Naive thymus-derived CD4-positive, alpha-beta T cell (primary cell): ENCODE measurements at regions not wholly inside any gene's neighbourhood (a gene's known extent, or its start where the extent isn't known, plus 50 kb on each side); places are given as distances from the start of the nearest gene placed in this dataset.

Experiments
- ATAC-seq: fragments of 150-1000 bp; cut with Tn5 transposase; 2 replicates; pipeline ENCODE4 v1.10.0; 2021; ENCODE audit warnings: mild to moderate bottlenecking, moderate library complexity
- CTCF ChIA-PET: fragments of 350-600 bp; sonication (Branson Sonifier 250); formaldehyde crosslinking; loops from one replicate; lab custom pipeline; 2021; ENCODE audit warnings: antibody characterized with exemption; lab: Charles Lee
- POLR2A ChIA-PET: fragments of 350-600 bp; sonication (Branson Sonifier 250); formaldehyde crosslinking; loops from one replicate; lab custom pipeline; 2021; ENCODE audit warnings: antibody characterized with exemption, inconsistent platforms; lab: Charles Lee
- DNase-seq, 9 donors: peaks; one replicate each; pipeline versions ENCODE4 v3.0.0 to v3.0.0-alpha.2; 2020 to 2022; ENCODE audit warnings: mixed read lengths in 1 of 9
- H3K27ac ChIP-seq: one replicate; pipeline ENCODE4 v1.7.0; 2013; ENCODE audit warnings: mild to moderate bottlenecking, low read depth, low read length, moderate library complexity
- H3K27me3 ChIP-seq, 2 donors: one replicate each; pipeline ENCODE4 v1.7.0; 2013; ENCODE audit warnings: low read length in 2 of 2, mild to moderate bottlenecking in 2 of 2, moderate library complexity in 2 of 2; ENCODE audit not compliant: control insufficient read depth in 2 of 2, insufficient read depth in 2 of 2
- H3K36me3 ChIP-seq, 3 experiments: 1 replicate in 2 of 3; 2 replicates in 1 of 3; pipeline ENCODE4 v1.7.0; 2013; ENCODE audit warnings: low read length in 3 of 3, mild to moderate bottlenecking in 3 of 3, moderate library complexity in 1 of 3; ENCODE audit not compliant: insufficient read depth in 3 of 3, control insufficient read depth in 2 of 3
- H3K4me1 ChIP-seq, 2 donors: one replicate each; pipeline ENCODE4 v1.7.0; 2013; ENCODE audit warnings: low read length in 2 of 2, mild to moderate bottlenecking in 2 of 2, moderate library complexity in 1 of 2; ENCODE audit not compliant: control insufficient read depth in 2 of 2, insufficient read depth in 2 of 2
- H3K4me3 ChIP-seq: 2 replicates; pipeline ENCODE4 v1.7.0; 2013; ENCODE audit warnings: mild to moderate bottlenecking, low read length
- H3K9me3 ChIP-seq, 3 experiments: 1 replicate in 2 of 3; 2 replicates in 1 of 3; pipeline ENCODE4 v1.7.0; 2013; ENCODE audit warnings: low read length in 3 of 3; ENCODE audit not compliant: control insufficient read depth in 2 of 3
- H3K27ac Mint-ChIP-seq, 9 donors: one replicate each; pipeline ENCODE4 v1.8.0; 2020 to 2022; ENCODE audit warnings: mixed read lengths in 9 of 9, mild to moderate bottlenecking in 8 of 9, moderate library complexity in 5 of 9, inconsistent platforms in 2 of 9
- H3K27me3 Mint-ChIP-seq, 5 donors: one replicate each; pipeline ENCODE4 v1.8.0; 2021 to 2022; ENCODE audit warnings: mixed read lengths in 5 of 5, mild to moderate bottlenecking in 1 of 5
- H3K36me3 Mint-ChIP-seq, 5 donors: one replicate each; pipeline ENCODE4 v1.8.0; 2020 to 2022; ENCODE audit warnings: mixed read lengths in 5 of 5, mild to moderate bottlenecking in 3 of 5, inconsistent platforms in 1 of 5
- H3K4me1 Mint-ChIP-seq, 7 donors: one replicate each; pipeline ENCODE4 v1.8.0; 2020 to 2022; ENCODE audit warnings: mixed read lengths in 7 of 7, mild to moderate bottlenecking in 3 of 7, inconsistent platforms in 1 of 7
- H3K4me3 Mint-ChIP-seq, 10 donors: one replicate each; pipeline ENCODE4 v1.8.0; 2020 to 2022; ENCODE audit warnings: mild to moderate bottlenecking in 10 of 10, mixed read lengths in 10 of 10, moderate library complexity in 6 of 10, inconsistent platforms in 2 of 10
- H3K9me3 Mint-ChIP-seq, 11 donors: one replicate each; pipeline ENCODE4 v1.8.0; 2020 to 2022; ENCODE audit warnings: mixed read lengths in 11 of 11, mild to moderate bottlenecking in 4 of 11, inconsistent platforms in 1 of 11, moderate library complexity in 1 of 11
- intact Hi-C, 2 donors: fragments of 100-400 bp; cut with micrococcal nuclease; formaldehyde crosslinking; loops; one replicate each; pipeline ENCODE4 v1.15.1; 2023

DNA sequence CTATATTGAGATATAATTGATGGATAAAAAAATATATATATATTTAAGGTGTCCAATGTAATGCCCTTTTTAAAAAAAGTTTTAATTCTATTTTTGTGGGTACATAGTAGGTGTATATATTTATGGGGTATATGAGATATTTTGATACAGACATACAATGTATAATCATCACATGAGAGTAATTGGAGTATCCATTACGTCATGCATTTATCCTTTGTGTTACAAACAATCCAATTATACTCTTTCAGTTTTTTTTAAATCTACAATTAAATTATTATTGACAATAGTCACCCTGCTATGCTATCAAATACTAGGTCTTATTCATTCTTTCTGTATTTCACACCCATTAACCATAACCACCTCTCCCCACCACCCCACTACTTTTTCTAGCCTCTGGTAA, 66.3 kb upstream of the DIPK2B start:
- ChIA-PET CTCF (no interaction called here), POLR2A (no interaction called here)
- H3K27ac ChIP-seq: no peak overlapping the region
- H3K36me3 ChIP-seq: no peaks in the 10 kb centered on the region
- H3K9me3 ChIP-seq: no peaks in the 10 kb centered on the region
- Mint-ChIP-seq H3K9me3 (peaks cover 0 to 9% (median 0%) of the 10 kb centered on the region in 11 donors), H3K4me1 (peaks cover 0 to 4% (median 0%) of the 10 kb centered on the region in 7 donors), H3K27me3 (peaks cover 0 to 6% (median 4%) of the 10 kb centered on the region in 5 donors), H3K27ac (no peak overlapping the region), H3K36me3 (no peaks in the 10 kb centered on the region), H3K4me3 (no peak overlapping the region)
- intact Hi-C loops: no loop called here
- no peaks in the 10 kb centered on the region for H3K4me1 ChIP-seq
- ATAC-seq (no peak), DNase-seq (no peak)
- no peak overlapping the region for H3K4me3 ChIP-seq
- no peaks in the 10 kb centered on the region for H3K27me3 ChIP-seq

DNA sequence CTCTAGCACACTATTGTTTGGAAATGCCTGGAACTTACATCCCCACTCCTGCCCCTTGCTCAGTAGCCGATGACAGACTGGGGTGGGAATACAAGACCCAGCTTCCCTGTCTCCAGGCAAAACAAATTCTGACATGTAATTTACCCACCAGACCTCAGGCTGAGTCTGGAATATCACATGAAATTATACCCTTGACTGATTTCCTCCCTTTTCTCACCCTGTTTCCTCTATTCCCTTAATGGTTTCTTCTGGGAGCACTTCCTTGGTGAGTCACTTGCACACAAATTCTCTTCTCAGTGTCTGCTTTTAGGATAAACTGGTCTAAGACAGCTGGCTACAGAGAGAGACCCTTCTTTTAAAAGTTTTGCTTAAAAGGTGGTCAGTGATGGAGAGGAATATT, 65.8 kb upstream of the DIPK2B start:
- Histone ChIP-seq H3K27me3 (no peaks in the 10 kb centered on the region), H3K4me1 (no peaks in the 10 kb centered on the region), H3K9me3 (no peaks in the 10 kb centered on the region), H3K27ac (no peak overlapping the region), H3K36me3 (no peaks in the 10 kb centered on the region), H3K4me3 (no peak overlapping the region)
- Mint-ChIP-seq H3K27me3 (peaks cover 0 to 6% (median 4%) of the 10 kb centered on the region in 5 donors), H3K4me1 (peaks cover 0 to 4% (median 0%) of the 10 kb centered on the region in 7 donors), H3K27ac (no peak overlapping the region), H3K36me3 (no peaks in the 10 kb centered on the region), H3K4me3 (no peak overlapping the region), H3K9me3 (peaks cover 0 to 9% (median 0%) of the 10 kb centered on the region in 11 donors)
- CTCF ChIA-PET: no interaction called here
- POLR2A ChIA-PET: no interaction called here
- intact Hi-C loops: no loop called here
- no peak for ATAC-seq
- no peak for DNase-seq

DNA sequence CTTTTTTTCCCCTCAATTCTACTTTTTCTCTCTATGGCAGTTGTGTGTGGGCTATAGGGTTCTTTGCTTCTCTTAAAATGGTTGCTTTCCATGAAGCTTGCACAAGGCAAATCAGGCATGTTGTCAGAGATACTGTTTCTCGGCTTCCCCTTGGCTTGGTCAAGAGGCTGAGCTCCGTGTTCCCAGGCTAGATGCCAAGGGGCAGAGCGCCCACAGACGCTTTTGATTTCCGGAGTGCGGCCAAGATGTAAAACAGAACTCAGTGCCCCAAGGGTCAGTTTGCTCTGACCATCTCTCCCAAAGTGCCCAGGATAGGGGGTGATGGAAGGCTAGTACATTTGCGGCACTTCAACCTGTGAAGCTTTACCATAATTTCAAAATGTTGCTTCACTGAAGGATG, 64.2 kb upstream of the DIPK2B start:
- intact Hi-C loops: no loop called here
- no peak for ATAC-seq
- ChIA-PET POLR2A (no interaction called here), CTCF (no interaction called here)
- peaks cover 0 to 5% (median 3%) of the 10 kb centered on the region in 5 donors for H3K27me3 Mint-ChIP-seq
- DNase-seq: no peak
- H3K4me1 ChIP-seq: no peaks in the 10 kb centered on the region
- H3K36me3 Mint-ChIP-seq: no peaks in the 10 kb centered on the region
- H3K9me3 ChIP-seq: no peaks in the 10 kb centered on the region
- no peak overlapping the region for H3K4me3 Mint-ChIP-seq
- no peaks in the 10 kb centered on the region for H3K27me3 ChIP-seq
- H3K27ac Mint-ChIP-seq: no peak overlapping the region
- H3K27ac ChIP-seq: no peak overlapping the region
- peaks cover 0 to 2% (median 0%) of the 10 kb centered on the region in 7 donors for H3K4me1 Mint-ChIP-seq
- H3K36me3 ChIP-seq: no peaks in the 10 kb centered on the region
- H3K4me3 ChIP-seq: no peak overlapping the region
- peaks cover 0 to 8% (median 0%) of the 10 kb centered on the region in 11 donors for H3K9me3 Mint-ChIP-seq

GRCh38 chrX:45261471-45261870, 60.8 kb upstream of the DIPK2B start:
- intact Hi-C loops: no loop called here
- ATAC-seq (no peak), DNase-seq (no peak)
- Histone ChIP-seq H3K27ac (no peak overlapping the region), H3K27me3 (no peaks in the 10 kb centered on the region), H3K4me3 (no peak overlapping the region), H3K4me1 (no peaks in the 10 kb centered on the region), H3K9me3 (no peaks in the 10 kb centered on the region), H3K36me3 (no peaks in the 10 kb centered on the region)
- peaks cover 0 to 2% (median 0%) of the 10 kb centered on the region in 11 donors for H3K9me3 Mint-ChIP-seq
- H3K27me3 Mint-ChIP-seq: no peaks in the 10 kb centered on the region
- H3K27ac Mint-ChIP-seq: no peak overlapping the region
- H3K4me3 Mint-ChIP-seq: no peak overlapping the region
- no peaks in the 10 kb centered on the region for H3K36me3 Mint-ChIP-seq
- ChIA-PET CTCF (no interaction called here), POLR2A (no interaction called here)
- no peaks in the 10 kb centered on the region for H3K4me1 Mint-ChIP-seq

DNA sequence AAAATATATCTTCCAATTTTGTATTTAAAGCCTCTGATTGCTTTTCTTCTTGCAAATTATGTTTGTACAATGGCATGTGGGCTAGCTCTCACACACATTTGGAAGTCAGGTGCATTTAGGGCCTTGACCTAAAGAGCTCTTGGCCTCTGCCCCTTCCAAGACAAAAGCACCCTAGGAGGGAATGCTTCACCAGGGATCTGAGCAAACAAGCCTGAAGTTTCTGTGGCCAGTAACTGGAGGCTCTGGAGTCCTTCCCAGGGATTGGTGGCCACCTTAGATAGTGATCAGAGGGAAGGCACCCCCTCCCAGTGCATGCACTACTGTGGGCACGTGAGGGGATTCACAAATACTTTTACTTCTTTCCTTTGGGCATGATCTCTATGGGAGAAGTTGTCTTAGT, 60.3 kb upstream of the DIPK2B start:
- Mint-ChIP-seq H3K27ac (peak overlapping the region in 1 of 9 donors; percentile 8), H3K27me3 (no peaks in the 10 kb centered on the region), H3K36me3 (no peaks in the 10 kb centered on the region), H3K4me3 (no peak overlapping the region), H3K9me3 (peaks cover 0 to 2% (median 0%) of the 10 kb centered on the region in 11 donors), H3K4me1 (no peaks in the 10 kb centered on the region)
- DNase-seq (no peak), ATAC-seq (no peak)
- CTCF ChIA-PET: no interaction called here
- Histone ChIP-seq H3K36me3 (no peaks in the 10 kb centered on the region), H3K27ac (no peak overlapping the region), H3K9me3 (no peaks in the 10 kb centered on the region), H3K27me3 (no peaks in the 10 kb centered on the region), H3K4me1 (no peaks in the 10 kb centered on the region), H3K4me3 (no peak overlapping the region)
- intact Hi-C loops: no loop called here
- POLR2A ChIA-PET: no interaction called here

DNA sequence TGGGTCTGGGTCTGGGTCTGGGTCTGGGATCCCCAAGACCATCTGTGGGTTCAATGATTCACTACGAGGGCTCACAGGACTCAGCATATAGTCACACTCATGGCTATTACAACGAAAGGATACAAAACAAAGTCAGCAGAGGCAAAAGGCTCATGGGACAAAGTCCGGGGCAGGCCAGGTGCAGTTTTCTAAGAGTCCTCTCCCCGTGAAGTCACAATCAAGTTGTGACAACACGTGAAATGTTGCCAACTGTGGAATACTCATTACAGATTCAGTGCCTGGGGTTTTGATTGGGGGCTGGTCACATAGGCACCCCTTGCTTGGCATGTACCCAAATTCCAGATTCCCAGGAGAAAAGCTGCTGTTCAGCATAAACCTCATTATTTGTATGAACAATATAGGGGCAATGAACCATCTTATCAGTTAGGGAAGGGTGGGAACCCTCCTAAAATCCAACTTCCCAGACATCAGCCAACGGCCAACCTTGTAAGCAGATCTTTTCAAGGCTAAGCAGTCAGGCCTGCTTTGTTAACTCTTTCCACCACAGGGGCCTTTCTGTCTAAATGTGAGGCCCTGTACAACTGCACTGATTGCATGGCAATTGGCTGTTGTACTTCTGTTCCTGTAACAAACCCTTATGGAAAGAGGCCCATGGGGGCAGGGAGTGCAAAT, 58.2 kb upstream of the DIPK2B start:
- Mint-ChIP-seq H3K4me3 (no peak overlapping the region), H3K9me3 (peaks cover 0 to 2% (median 0%) of the 10 kb centered on the region in 11 donors), H3K4me1 (no peaks in the 10 kb centered on the region), H3K27ac (no peak overlapping the region), H3K36me3 (no peaks in the 10 kb centered on the region), H3K27me3 (no peaks in the 10 kb centered on the region)
- Histone ChIP-seq H3K9me3 (no peaks in the 10 kb centered on the region), H3K4me1 (no peaks in the 10 kb centered on the region), H3K4me3 (no peak overlapping the region), H3K27me3 (no peaks in the 10 kb centered on the region), H3K36me3 (no peaks in the 10 kb centered on the region), H3K27ac (no peak overlapping the region)
- CTCF ChIA-PET: no interaction called here
- intact Hi-C loops: no loop called here
- POLR2A ChIA-PET: no interaction called here
- ATAC-seq: no peak
- DNase-seq: no peak
